ENCODE measurements at regions not wholly inside any gene's neighbourhood (a gene's known extent, or its start where the extent isn't known, plus 50 kb on each side); places are given as distances from the start of the nearest gene placed in this dataset.

DNA sequence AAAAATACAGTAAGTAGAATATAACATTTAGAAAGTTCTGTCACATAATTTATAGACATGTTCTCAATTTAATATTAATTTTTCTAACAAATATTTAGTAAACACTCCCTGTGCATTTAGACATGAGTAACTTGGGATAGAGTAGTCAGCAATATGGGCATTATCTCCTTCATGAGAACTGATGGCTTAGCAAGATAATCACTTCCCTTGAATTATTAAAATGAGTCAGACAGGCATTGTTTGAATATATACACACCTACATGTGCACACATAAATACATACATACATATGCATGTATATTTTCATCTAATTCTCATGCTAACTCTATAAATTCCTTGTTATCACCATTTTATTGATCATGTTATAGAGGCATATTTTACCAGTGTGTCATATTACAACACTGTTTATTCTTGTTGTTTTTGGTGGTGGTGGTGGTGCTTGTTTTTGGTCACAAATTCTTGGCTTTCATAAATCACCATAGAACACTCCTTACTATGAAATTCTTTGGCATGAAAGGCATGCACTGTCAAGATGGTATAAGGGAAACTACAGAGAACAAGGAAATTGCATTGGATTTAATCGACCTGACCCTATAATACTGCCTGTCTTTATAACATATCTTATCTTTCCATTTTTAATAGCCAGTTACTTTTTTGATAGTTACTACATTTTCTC lies 434.5 kb upstream of the MANEA start:
- no peak for DNase-seq

DNA sequence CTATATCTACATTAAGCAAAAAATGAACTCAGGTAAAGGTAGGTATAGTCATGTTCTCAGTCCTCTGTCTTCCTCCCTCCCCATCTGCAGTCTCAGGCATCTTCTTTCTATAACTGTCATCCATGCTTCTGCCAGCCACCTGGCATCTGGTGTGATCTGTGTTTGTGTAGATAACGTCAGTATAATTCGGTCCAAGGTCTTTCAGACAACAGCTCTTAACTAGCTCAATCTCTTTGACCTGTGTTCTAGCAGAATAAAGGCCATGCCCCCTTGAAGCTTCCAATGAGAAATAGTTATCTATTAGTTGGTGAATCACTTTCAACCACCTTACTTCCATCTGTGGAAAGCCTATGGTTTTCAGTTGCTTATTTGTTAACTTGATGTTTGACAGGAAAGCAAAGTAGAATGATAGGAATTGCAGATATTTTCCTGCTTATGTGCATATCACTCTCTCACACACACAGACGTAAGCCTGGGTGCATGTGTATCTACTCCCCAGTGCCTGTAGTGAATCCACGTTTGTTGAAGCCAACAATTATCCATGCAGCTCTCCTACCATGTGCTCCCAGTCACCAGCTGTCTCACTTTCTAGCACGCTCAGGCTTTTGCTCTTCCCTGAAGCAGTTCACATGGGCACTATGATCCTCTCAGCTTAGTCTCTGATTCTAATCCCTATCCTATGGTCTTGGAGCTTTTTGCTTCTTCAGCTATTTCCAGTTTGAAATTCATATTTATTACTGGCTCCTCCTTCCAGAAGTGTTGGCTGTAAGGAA lies 433.7 kb upstream of the MANEA start:
- no peak for DNase-seq

DNA sequence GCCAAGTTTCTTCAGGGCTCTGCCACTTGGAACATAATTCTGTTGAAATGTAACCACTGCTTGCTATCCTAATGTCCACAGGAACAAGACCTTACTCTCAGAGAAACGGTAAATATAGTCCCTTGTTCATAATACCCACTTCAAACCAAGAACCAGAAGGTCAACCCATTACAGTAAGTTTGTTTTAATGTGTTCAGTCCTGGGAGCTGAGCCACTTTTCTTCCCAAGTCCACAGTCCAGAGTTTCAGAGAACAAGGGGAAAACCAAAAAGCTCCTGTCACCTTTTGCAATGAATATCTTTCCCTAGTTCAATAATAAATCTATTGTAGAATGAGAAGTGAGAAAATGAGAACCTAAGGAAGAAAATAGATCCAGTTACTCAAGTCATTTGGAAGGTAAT lies 431.9 kb upstream of the MANEA start:
- DNase-seq, result no peak

DNA sequence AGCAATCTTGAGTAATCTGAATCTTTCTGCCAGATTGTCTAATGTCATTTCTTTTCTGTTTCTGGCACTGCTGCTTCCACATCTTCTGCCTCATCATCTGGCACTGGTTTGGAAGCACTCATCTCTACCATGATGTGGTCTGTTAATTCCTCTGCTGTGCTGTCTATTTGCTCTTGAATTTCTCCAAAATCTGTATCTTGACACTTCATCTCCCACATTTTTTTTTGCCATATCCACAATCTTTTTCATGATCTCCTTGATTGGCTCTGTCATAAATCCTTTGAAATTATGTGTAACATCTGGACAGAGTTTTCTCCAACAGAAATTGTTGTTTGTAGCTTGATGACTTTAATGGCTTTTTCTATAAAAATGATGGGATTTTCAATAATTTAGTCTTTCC lies 417.8 kb upstream of the MANEA start:
- DNase-seq, result no peak

DNA sequence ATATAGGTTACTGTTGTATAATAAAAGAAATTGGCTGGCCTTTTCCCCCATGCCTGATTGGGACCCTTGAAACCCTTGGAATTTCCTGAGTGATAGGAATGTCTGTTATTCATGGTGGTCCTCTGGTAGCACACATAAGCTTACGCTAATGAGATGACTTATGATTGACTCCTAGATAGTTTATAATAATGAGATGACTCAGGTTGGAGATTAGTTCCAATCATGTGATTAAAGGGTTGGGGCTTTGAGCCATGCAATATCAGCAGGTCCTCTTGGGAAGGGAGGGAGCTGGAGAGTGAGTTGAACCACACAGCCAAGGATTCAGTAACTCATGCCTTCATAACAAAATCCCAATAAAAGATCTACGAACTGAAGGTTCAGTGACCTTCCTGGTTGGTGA lies 407.6 kb upstream of the MANEA start:
- no peak for DNase-seq

GRCh38 chr6:95175927-95176675 lies 401.2 kb upstream of the MANEA start:
- DNase-seq, result no peak

GRCh38 chr6:95185874-95186273 lies 391.5 kb upstream of the MANEA start:
- no peak for DNase-seq

- no peak for DNase-seq
These were observed 390.6 kb upstream of the MANEA start for GRCh38 chr6:95186710-95187109.

DNA sequence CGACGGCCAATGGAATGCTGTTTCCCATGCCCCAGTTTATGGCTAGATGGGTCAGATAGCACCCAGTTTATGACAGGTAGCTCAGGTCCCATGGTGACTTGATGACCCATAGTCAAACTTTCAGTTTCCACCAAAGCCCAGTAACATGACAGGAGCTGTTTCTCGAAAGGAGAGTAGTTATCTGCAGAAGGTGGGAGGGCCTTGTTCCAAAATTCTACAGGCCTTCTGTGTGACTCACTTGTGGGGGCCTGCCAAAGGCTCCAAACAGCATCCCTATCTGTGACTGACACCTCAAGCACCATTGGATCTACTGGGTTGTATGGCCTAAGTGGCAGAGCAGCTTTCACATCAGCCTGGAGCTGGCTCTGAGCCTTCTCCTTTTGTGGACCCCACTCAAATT lies 379.7 kb upstream of the MANEA start:
- no peak for DNase-seq

DNA sequence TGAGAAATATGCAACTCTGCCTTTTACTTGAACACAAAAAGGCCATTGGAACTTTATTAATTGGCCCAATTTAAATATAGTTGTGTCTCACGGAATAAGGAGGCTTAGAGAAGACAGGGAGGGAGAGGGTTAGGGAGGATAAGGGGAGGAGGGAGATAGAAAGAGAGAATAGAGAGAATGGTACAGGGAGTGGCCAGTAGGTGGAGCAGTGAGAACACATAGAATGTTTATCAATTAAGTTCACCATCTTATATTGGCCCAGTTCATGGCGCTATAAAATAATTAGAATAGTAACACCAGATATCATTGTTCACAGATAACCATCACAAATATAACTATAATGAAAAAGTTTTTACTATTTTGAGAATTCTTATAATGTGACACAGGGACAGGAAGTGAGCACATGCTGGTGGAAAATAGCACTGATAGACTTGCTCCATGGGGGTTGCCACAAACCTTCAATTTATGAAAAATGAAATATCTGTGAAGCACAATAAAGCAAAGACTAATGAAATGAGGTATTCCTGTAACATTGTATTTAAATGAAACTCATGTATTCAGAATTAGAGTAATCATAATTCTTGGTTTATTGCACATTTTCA lies 374.1 kb upstream of the MANEA start:
- no peak for DNase-seq

GRCh38 chr6:95204178-95204577 lies 373.2 kb upstream of the MANEA start:
- no peak for DNase-seq

- DNase-seq, result no peak
These were observed 368.7 kb upstream of the MANEA start for GRCh38 chr6:95208621-95209020.

GRCh38 chr6:95209074-95209473 lies 368.3 kb upstream of the MANEA start:
- no peak for DNase-seq

DNA sequence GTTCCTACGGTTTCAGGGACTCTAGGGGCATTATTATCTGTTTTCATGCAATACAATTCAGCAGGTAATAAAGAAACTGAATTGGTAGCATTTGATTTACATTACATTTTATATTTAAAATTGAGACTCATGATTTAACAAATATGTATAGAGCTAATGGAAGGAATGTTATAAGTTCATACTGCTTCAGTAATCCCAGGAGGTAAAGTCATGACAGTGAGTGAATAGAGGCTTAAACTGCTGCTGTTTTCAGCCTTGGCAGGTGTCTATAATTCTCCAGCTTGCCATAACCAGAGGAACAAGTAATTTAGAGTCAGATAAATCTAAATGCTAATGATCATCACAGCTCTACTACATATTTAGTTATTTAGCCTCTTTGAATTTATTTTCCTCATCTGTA lies 360.8 kb upstream of the MANEA start:
- DNase-seq, result no peak

GRCh38 chr6:95227351-95227750 lies 350.0 kb upstream of the MANEA start:
- no peak for DNase-seq

DNA sequence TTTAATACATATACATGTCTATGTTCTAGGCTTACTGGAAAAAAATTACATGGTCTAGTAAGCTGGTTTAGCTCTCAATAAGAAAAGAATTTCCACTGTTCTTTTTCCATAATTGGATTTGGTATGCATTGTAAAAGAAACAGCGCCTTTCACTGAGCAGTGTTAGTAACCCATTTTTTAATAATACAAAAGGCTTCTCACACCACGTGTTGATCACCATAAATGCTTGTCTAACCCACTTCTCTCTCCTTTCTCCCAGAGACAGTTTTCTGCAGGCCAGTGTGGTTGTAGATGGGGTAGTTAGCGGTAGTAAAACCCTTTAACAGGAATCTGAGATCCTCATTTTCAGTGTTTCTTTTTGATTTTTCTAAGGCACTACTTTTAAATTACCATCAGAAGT lies 348.7 kb upstream of the MANEA start:
- no peak for DNase-seq

DNA sequence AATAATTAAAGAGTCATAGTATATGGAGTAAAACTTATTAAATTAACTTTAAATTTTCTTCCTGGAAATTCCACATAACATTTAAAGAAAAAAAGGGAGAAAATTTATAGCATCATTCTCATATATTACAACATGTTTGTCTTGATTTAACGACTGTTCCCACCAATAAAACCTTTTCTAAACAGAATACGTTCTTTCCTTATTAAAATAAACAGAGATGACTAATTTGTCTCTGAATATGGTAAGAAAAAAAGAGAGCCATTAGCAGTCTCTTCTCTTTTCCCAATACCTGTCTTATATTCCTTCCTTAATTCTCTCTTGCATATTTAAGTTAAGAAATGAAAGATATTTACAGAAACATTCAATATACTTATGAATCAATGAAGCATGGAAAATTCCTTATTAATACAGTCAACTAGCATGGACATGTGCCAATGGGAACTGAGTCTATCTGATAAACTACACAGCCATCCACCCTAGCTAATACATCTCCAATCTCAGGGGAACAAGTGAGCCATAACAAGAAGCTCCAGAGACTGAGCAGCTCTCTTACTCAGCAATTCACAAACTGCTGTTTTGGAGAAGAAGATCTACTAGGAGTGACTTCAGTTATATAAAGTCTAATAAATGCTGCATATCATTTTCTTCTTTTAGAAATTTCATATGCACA lies 347.1 kb upstream of the MANEA start:
- DNase-seq, result no peak

DNA sequence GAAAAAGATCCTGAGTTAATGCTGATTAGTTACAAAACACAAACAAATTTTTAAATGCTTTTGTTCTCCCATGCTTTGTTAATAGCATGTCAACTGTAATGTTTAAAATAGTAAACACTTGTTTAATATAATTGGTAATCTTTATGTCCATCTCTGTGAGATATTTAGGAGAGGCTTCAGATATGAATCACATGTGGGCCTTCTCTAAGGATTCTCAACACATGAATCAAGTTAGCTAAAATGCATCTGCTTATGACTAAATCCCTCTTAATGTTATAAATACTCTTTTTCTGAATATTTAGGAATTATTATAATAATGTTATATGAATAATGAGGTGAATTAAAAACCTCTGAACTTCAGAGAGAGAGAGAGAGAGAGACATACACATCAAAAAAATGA lies 345.9 kb upstream of the MANEA start:
- DNase-seq, result no peak

- no peak for DNase-seq
These were observed 344.9 kb upstream of the MANEA start for GRCh38 chr6:95232446-95232845.

DNA sequence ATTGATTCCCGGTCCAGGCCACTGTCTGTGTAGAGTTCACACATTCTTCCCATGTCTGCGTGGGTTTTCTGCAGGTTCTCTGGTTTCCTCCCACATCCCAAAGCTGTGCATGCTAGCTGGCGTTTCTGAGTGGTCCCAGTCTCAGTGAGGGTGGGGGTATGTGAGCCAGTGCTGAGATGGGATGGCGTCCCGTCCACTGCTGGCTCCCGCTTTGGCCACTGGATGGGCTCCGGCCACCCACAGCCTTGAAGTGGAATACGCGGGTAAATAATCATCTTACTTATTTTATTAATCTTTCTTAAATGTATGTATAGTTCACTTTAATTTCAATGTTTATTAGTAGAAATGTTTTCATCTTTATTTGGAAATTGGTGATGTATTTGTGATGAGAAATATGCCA lies 343.5 kb upstream of the MANEA start:
- DNase-seq, result no peak

GRCh38 chr6:95240514-95240913 lies 336.8 kb upstream of the MANEA start:
- no peak for DNase-seq

DNA sequence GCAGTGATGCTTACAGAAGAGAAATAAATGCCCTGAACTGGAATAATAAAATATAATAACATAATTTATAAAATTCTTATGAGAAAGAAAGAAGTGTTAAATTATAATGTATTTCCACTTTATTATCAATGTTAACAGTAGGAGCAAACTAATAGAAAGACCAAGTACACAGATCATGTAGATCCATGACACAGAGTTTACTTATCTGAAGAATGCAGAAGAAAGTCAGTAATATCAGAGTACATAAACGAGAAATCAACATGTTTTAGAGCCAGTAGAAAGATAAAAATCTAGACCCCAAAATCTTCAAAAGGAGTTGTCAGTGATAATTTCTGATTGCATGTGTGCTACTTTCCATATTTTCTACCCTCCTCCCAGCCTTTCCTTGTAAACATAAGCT lies 334.8 kb upstream of the MANEA start:
- no peak for DNase-seq

- no peak for DNase-seq
These were observed 334.3 kb upstream of the MANEA start for GRCh38 chr6:95243053-95243452.
